Stomach (tissue), 8 donors: ENCODE measurements at regions not wholly inside any gene's neighbourhood (a gene's known extent, or its start where the extent isn't known, plus 50 kb on each side); places are given as distances from the start of the nearest gene placed in this dataset.

ENCODE experiments used
- DNase-seq, 2 donors: peaks; one replicate each; pipeline versions ENCODE4 v3.0.0 to v3.0.0-alpha.2; 2013 to 2019
- H3K27ac ChIP-seq, 5 donors: fragments of 200-600 bp in 4 of 5; sonication (generic) in 4 of 5; one replicate each; pipeline ENCODE4 v1.5.1; 2013 to 2019; ENCODE audit warnings: mild to moderate bottlenecking in 1 of 5, moderate library complexity in 1 of 5
- H3K27me3 ChIP-seq, 3 donors: fragments of 200-600 bp; sonication (generic); one replicate each; pipeline ENCODE4 v1.5.1; 2017 to 2019; ENCODE audit warnings: mixed run types in 1 of 3
- H3K36me3 ChIP-seq, 4 donors: fragments of 200-600 bp; sonication (generic); 1 replicate in 3 of 4; 2 replicates in 1 of 4; pipeline ENCODE4 v1.5.1; 2016 to 2019
- H3K4me1 ChIP-seq, 4 donors: fragments of 200-600 bp; sonication (generic); one replicate each; pipeline ENCODE4 v1.5.1; 2016 to 2019
- H3K4me3 ChIP-seq, 4 donors: fragments of 200-600 bp; sonication (generic) in 3 of 4; one replicate each; pipeline ENCODE4 v1.5.1; 2016 to 2019; ENCODE audit warnings: mild to moderate bottlenecking in 1 of 4
- H3K9me3 ChIP-seq, 4 donors: fragments of 200-600 bp; sonication (generic); one replicate each; pipeline ENCODE4 v1.5.1; 2016 to 2019
- CTCF ChIP-seq, 7 experiments: fragments of 450-650 bp in 4 of 7; fragments of 200-600 bp in 3 of 7; sonication (generic) in 3 of 7; IDR thresholded peaks; one replicate each; pipeline ENCODE4 v1.5.1; 2016 to 2019; ENCODE audit warnings: antibody characterized with exemption in 7 of 7, control low read depth in 2 of 7, mild to moderate bottlenecking in 1 of 7
- EP300 ChIP-seq: sonication (generic); formaldehyde crosslinking; IDR thresholded peaks from one replicate; pipeline ENCODE4 v1.6.1; 2017; ENCODE audit warnings: antibody characterized with exemption
- POLR2A ChIP-seq, 4 donors: fragments of 450-650 bp; IDR thresholded peaks; one replicate each; pipeline ENCODE4 v1.6.1; 2016; ENCODE audit warnings: antibody characterized with exemption in 4 of 4, control low read depth in 2 of 4, mild to moderate bottlenecking in 1 of 4, moderate library complexity in 1 of 4
- POLR2AphosphoS5 ChIP-seq, 3 donors: sonication (generic); formaldehyde crosslinking; IDR thresholded peaks; one replicate each; pipeline ENCODE4 v1.6.1; 2016; ENCODE audit warnings: antibody characterized with exemption in 3 of 3
- WGBS, 5 donors: extraction: QIAGEN DNeasy Blood & Tissue Kit in 3 of 5; methylation state at CpG; one replicate each; pipeline versions ENCODE4 v1.1.5 to v1.1.7; 2013 to 2018; 5-methylcytosine and 5-hydroxymethylcytosine counted together
- intact Hi-C: fragments of 100-400 bp; cut with DNase I; formaldehyde crosslinking; loops from one replicate; pipeline ENCODE4 v1.15.1; 2023; ENCODE audit warnings: low total_unique reads
- donor health status: healthy with polysubstance abuse.
- donor health status: Bipolar disorder and iron deficiency.
- donor health status: healthy.

- H3K27ac ChIP-seq: no peak overlapping the region
- TF ChIP-seq POLR2AphosphoS5 (IDR thresholded peaks at IDR 0.05) (no peak), CTCF (IDR thresholded peaks at IDR 0.05) (no peak), EP300 (no peak), POLR2A (IDR thresholded peaks at IDR 0.05) (no peak)
- WGBS, 5 donors: 90 to 97% (median 93%) methylated on average over 1 of the region's 1 CpG
- no peaks in the 10 kb centered on the region for H3K27me3 ChIP-seq
- DNase-seq: no peak
- H3K36me3 ChIP-seq: no peaks in the 10 kb centered on the region
- intact Hi-C loops: no loop called here
- no peak overlapping the region for H3K4me3 ChIP-seq
- H3K9me3 ChIP-seq: no peaks in the 10 kb centered on the region
- H3K4me1 ChIP-seq: no peaks in the 10 kb centered on the region
These were observed 53.4 kb upstream of the NAV3 start for GRCh38 chr12:77777274-77777673.

- peak in 1 of 2 donors; percentile 18 for DNase-seq
- intact Hi-C loops: no loop called here
- Histone ChIP-seq H3K27me3 (no peaks in the 10 kb centered on the region), H3K4me1 (no peaks in the 10 kb centered on the region), H3K27ac (no peak overlapping the region), H3K4me3 (no peak overlapping the region), H3K36me3 (no peaks in the 10 kb centered on the region), H3K9me3 (no peaks in the 10 kb centered on the region)
- TF ChIP-seq EP300 (no peak), POLR2A (IDR thresholded peaks at IDR 0.05) (no peak), POLR2AphosphoS5 (IDR thresholded peaks at IDR 0.05) (no peak), CTCF (IDR thresholded peaks at IDR 0.05) (no peak)
- 78 to 92% (median 88%) methylated on average over 5 of the region's 5 CpGs for WGBS, 5 donors
These were observed 55.9 kb upstream of the NAV3 start for GRCh38 chr12:77774761-77775160.

- Histone ChIP-seq H3K27ac (no peak overlapping the region), H3K4me1 (no peaks in the 10 kb centered on the region), H3K4me3 (no peak overlapping the region), H3K36me3 (no peaks in the 10 kb centered on the region), H3K27me3 (no peaks in the 10 kb centered on the region), H3K9me3 (peaks cover 0 to 11% (median 3%) of the 10 kb centered on the region in 4 donors)
- intact Hi-C loops: no loop called here
- TF ChIP-seq CTCF (IDR thresholded peaks at IDR 0.05) (no peak), EP300 (no peak), POLR2AphosphoS5 (IDR thresholded peaks at IDR 0.05) (no peak), POLR2A (IDR thresholded peaks at IDR 0.05) (no peak)
- no peak for DNase-seq
- WGBS, 5 donors: 78 to 94% (median 90%) methylated on average over 6 of the region's 6 CpGs
These were observed 57.9 kb upstream of the NAV3 start for GRCh38 chr12:77772676-77773298.

- TF ChIP-seq POLR2AphosphoS5 (IDR thresholded peaks at IDR 0.05) (no peak), CTCF (IDR thresholded peaks at IDR 0.05) (no peak), POLR2A (IDR thresholded peaks at IDR 0.05) (no peak), EP300 (no peak)
- Histone ChIP-seq H3K27ac (no peak overlapping the region), H3K4me3 (no peak overlapping the region), H3K36me3 (no peaks in the 10 kb centered on the region), H3K27me3 (no peaks in the 10 kb centered on the region), H3K9me3 (peaks cover 0 to 17% (median 6%) of the 10 kb centered on the region in 4 donors), H3K4me1 (no peaks in the 10 kb centered on the region)
- DNase-seq: no peak
- WGBS, 5 donors: 47 to 100% (median 60%) methylated on average over 1 of the region's 1 CpG
- intact Hi-C loops: no loop called here
These were observed 62.1 kb upstream of the NAV3 start for GRCh38 chr12:77768558-77768957.
